ENCODE measurements at regions not wholly inside any gene's neighbourhood (a gene's known extent, or its start where the extent isn't known, plus 50 kb on each side); places are given as distances from the start of the nearest gene placed in this dataset.

- dilution Hi-C loops (cut with HindIII; ENCODE audit: low sequenced_read_pairs, unreplicated experiment) (no loop called here), in situ Hi-C loops (cut with MboI; ENCODE audit: low sequenced_read_pairs) (no loop called here), intact Hi-C loops (cut with micrococcal nuclease) (no loop called here)
- Histone ChIP-seq H3K4me2 (ENCODE audit: low read depth, low read length) (no peak overlapping the region), H4K91ac (ENCODE audit: insufficient read depth, low read depth, low read length) (no peak overlapping the region), H2AFZ (replicated peaks; ENCODE audit: low read length, poor library complexity) (no peak overlapping the region), H3K9me1 (ENCODE audit: insufficient read depth, low read length) (no peaks in the 10 kb centered on the region), H3K9ac (ENCODE audit: low read depth, low read length) (no peak overlapping the region), H3K27ac (ENCODE audit: insufficient read depth, low read length) (no peak overlapping the region), H2AK9ac (replicated peaks; ENCODE audit: low read depth, low read length, poor library complexity) (no peak overlapping the region), H3K18ac (ENCODE audit: low read depth, low read length) (no peak overlapping the region), H2BK5ac (ENCODE audit: low read depth, low read length, poor library complexity, severe bottlenecking) (no peak overlapping the region), H3K56ac (ENCODE audit: extremely low read depth, insufficient read depth, low read length) (no peak overlapping the region), H2AK5ac (ENCODE audit: low read depth, low read length) (no peak overlapping the region), H3K79me1 (ENCODE audit: low read depth in 1 of 2, low read length in 2 of 2) (no peaks in the 10 kb centered on the region), H3K4me3 (ENCODE audit: insufficient read depth, low read depth, low read length) (no peak overlapping the region), H3K23ac (ENCODE audit: low read depth, low read length) (no peak overlapping the region), H4K8ac (ENCODE audit: low read depth in 2 of 2, low read length in 2 of 2) (no peak overlapping the region), H2BK120ac (ENCODE audit: low read depth, low read length) (no peak overlapping the region), H3K14ac (replicated peaks; ENCODE audit: low read depth, low read length) (no peak overlapping the region), H3K36me3 (ENCODE audit: control insufficient read depth, insufficient read depth, low read length) (no peaks in the 10 kb centered on the region), H3K9me3 (ENCODE audit: control insufficient read depth, insufficient read depth, low read length) (no peaks in the 10 kb centered on the region; the same call in 1 of the 2 replicates), H3K4me1 (ENCODE audit: control insufficient read depth, insufficient read depth, low read length) (no peaks in the 10 kb centered on the region), H2BK20ac (ENCODE audit: low read depth, low read length) (no peak overlapping the region), H3K4ac (ENCODE audit: low read depth, low read length) (no peak overlapping the region), H3K27me3 (ENCODE audit: control insufficient read depth, insufficient read depth, low read length) (no peaks in the 10 kb centered on the region), H2BK15ac (ENCODE audit: low read depth, low read length) (no peak overlapping the region), H4K5ac (ENCODE audit: low read depth, low read length) (no peak overlapping the region), H4K20me1 (ENCODE audit: insufficient read depth, low read length) (no peaks in the 10 kb centered on the region)
- DNase-seq, result no peak
- TF ChIP-seq BHLHE40 (IDR thresholded peaks at IDR 0.05; ENCODE audit: low read depth, low read length) (no peak), CHD1 (IDR thresholded peaks at IDR 0.05; ENCODE audit: low read depth, low read length) (no peak), CTCF (conservative IDR thresholded peaks at IDR 0.05; ENCODE audit: low read depth, low read length) (no peak), SMC3 (IDR thresholded peaks at IDR 0.05; ENCODE audit: low read depth, low read length) (no peak), MAZ (IDR thresholded peaks at IDR 0.05; ENCODE audit: borderline replicate concordance, low read depth, low read length) (no peak), NFE2L2 (IDR thresholded peaks at IDR 0.05; ENCODE audit: low read depth, low read length) (no peak), MAFK (IDR thresholded peaks at IDR 0.05; ENCODE audit: low read depth, low read length) (no peak), CEBPB (IDR thresholded peaks at IDR 0.05; ENCODE audit: low read depth, low read length) (no peak), ELK1 (IDR thresholded peaks at IDR 0.05; ENCODE audit: borderline replicate concordance, low read depth, low read length) (no peak), RAD21 (IDR thresholded peaks at IDR 0.05; ENCODE audit: low read length) (no peak), RCOR1 (IDR thresholded peaks at IDR 0.05; ENCODE audit: insufficient replicate concordance, low read length) (no peak), FOS (IDR thresholded peaks at IDR 0.05; ENCODE audit: low read depth, low read length) (no peak), RFX5 (IDR thresholded peaks at IDR 0.05; ENCODE audit: low read depth, low read length) (no peak), POLR2A (IDR thresholded peaks at IDR 0.05; ENCODE audit: low read depth, low read length) (no peak), MXI1 (IDR thresholded peaks at IDR 0.05; ENCODE audit: borderline replicate concordance, low read depth, low read length) (no peak)
- ATAC-seq (ENCODE audit: low read depth), result no peak
- POLR2A ChIA-PET (ENCODE audit: unreplicated experiment), result no interaction called here
- WGBS, 2 experiments (ENCODE audit: extremely low coverage in 2 of 2, insufficient read length in 1 of 2), result no CpG with 5 or more reads among the region's 6 CpGs
- CTCF ChIA-PET, result no interaction called here
- BruUV-seq (replicated peaks), result no TSS peak
Measured at GRCh38 chr5:136563489-136563888, 198.1 kb upstream of the TRPC7 start.

All from IMR-90 (cell line).